Stimulated activated naive CD4-positive, alpha-beta T cell treated with Interleukin-2 at 50 U/mL for 16 hours (primary cell): ENCODE measurements at regions not wholly inside any gene's neighbourhood (a gene's known extent, or its start where the extent isn't known, plus 50 kb on each side); places are given as distances from the start of the nearest gene placed in this dataset.
"Not testable (repeated sequence)": the region's sequence is repeated elsewhere in the genome, so short reads cannot be mapped to it uniquely, and the experiment has no call there.

ENCODE experiments used
- DNase-seq: peaks from one replicate; lab custom pipeline; 2025; lab: John Stamatoyannopoulos, UW

- DNase-seq, result no peak
These were observed 211.6 kb downstream of the RAP2B start for GRCh38 chr3:153373606-153374005.

DNA sequence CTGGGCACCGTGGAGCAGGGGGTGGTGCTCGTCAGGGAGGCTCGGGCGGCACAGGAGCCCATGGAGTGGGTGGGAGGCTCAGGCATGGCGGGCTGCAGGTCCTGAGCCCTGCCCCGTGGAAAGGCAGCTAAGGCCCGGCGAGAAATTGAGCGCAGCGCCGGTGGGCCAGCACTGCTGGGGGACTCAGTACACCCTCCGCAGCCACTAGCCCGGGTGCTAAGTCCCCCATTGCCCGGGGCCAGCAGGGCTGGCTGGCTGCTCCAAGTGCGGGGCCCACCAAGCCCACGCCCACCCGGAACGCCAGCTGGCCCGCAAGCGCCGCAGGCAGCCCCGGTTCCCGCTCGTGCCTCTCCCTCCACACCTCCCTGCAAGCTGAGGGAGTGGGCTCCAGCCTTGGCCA, 216.3 kb downstream of the RAP2B start:
- not testable (repeated sequence) for DNase-seq

DNA sequence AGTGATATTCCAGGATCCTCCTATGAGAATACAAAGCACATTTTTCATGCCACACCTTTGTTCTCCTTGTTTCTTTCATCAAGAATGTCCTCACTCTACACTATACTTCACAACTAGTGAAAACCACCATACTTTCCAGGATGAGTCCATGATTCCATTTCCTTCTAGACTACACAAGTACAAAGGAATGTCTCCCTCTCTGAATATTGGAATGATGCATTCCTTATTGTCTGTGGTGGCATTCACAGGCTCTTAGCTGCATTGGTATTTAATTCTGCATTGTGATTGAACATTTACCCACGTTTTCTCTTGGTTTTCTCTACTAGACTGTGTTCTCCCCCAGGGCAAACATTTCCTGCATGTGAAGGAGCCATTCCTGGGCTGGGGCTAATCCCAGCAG, 217.5 kb downstream of the RAP2B start:
- DNase-seq, result no peak

DNA sequence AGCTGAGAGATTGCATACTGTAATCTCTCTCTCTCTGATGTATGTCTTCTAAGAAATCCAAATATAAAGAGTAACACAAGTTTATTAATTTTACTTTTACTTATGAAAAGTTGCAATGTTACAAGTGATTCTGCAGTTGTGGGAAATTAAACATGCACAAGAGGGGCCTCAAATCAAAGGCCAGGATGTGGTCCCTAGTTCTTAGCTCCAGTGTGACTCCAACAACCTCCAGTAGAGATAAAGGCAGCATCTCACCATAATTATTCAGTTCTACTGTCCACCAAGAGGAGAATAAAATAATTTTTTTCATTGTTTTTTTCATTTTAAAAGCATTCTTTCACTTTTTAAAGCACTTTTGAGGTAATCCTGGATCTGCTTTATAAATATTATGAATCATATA, 223.3 kb downstream of the RAP2B start:
- DNase-seq, result no peak

GRCh38 chr3:153392363-153392762, 230.3 kb downstream of the RAP2B start:
- DNase-seq, result no peak

GRCh38 chr3:153394017-153394416, 232.0 kb downstream of the RAP2B start:
- no peak for DNase-seq

GRCh38 chr3:153396581-153396980, 234.6 kb downstream of the RAP2B start:
- no peak for DNase-seq

DNA sequence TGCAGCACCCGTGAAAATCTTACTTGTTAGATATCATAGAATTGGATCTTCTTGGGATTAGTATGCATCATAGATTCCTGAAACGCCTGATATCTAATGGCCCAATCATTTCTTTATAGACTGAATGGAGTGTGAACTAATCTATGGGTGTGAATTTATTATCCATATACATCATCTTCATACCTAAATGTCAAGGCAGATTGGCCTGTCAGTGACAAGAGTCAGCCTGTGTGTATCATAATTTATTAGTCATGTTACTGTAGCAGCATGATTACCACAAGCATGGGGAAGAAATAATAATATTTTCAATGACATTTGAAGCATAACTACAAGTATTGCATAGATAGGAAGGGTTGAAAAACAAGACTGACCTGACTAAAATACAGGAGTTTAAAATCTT, 235.8 kb downstream of the RAP2B start:
- DNase-seq, result no peak

- no peak for DNase-seq
These were observed 237.6 kb downstream of the RAP2B start for GRCh38 chr3:153399636-153400035.

DNA sequence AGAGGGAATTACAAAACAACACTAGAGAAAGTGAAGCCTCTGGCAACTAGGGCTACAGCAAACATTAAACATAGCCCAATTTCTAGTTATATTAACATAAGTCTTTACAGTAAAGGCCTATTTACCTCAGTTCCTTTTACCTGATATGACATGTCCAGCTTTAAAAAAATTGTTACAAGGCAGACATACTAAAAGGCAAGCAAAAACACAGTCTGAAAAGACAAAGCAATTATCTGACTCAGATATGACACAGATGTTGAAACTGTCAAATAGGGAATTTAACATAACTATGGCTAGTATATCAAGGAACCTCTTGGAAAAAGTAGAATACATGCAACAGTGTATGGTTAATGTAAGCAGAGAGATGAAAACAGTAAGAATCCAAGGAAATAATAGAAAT, 238.6 kb downstream of the RAP2B start:
- no peak for DNase-seq

DNA sequence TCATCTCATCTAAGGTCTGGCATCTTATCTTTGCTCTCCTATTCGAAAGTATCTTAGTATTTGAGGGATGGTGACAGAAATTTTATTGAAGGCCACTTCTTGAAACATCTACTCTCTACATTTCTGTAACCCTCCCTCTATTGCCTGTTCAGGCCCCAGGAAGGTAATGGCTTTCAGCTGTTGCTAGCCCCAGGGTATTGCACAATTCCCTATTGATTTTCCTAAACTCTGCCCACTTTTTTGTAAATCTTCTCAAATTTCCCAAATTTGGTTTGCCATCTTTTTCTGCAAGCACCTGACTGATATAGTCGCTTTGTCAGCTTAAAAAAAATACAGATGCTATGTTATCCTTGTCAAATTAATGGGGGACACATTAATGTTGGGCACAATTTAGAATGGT, 242.1 kb downstream of the RAP2B start:
- DNase-seq, result no peak

DNA sequence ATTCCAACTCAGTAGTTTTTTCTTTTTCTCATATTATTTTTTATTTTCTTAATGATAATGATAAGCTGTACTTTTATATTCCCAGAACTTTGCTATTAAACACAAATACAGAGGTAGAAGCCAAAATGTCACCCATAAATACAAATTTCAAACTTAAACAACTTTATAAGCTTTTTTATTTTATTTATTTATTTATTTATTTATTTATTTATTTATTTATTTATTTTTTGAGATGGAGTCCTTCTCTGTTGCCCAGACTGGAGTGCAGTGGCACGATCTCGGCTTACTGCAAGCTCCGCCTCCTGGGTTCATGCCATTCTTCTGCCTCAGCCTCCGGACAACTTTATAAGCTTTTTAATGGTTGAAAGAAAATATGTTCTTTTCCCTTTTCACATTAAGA, 243.3 kb downstream of the RAP2B start:
- not testable (repeated sequence) for DNase-seq

GRCh38 chr3:153410517-153410916, 248.5 kb downstream of the RAP2B start:
- DNase-seq, result no peak

DNA sequence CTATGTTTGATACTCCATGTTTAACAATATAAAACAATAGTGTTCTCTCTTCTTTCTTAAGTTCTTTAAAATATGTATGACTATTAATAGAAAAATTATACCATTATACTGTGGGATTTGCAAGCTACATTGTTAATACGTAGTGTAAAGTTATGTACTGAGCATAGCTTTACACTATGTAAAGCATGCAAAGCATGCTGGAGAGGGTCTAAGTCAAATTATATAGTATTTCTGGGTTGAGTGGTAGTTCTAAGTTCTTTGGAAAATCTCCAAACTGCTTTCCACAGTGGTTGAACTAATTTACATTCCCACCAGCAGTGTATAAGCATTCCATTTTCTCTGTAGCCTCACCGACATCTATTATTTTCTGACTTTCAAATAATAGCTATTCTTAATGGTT, 253.0 kb downstream of the RAP2B start:
- DNase-seq, result no peak

DNA sequence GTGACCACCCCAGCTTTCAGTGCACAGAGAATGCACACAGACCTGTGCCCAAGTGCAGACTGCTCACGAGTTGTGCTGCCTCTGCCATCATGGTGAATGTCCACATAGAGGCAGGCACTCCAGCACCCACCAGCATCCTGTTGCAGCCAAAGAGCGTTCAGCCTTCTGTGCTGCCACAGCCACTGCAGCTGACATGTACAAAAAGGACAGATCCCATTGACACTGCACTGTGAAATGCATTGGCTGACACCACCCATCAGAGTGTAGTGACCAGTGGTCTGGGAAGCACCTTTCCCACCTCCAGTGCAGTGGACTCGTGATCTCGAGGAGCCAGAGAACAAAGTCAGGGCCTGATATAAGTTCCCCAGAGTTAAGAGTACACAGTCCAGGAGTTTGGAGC, 260.3 kb downstream of the RAP2B start:
- no peak for DNase-seq

DNA sequence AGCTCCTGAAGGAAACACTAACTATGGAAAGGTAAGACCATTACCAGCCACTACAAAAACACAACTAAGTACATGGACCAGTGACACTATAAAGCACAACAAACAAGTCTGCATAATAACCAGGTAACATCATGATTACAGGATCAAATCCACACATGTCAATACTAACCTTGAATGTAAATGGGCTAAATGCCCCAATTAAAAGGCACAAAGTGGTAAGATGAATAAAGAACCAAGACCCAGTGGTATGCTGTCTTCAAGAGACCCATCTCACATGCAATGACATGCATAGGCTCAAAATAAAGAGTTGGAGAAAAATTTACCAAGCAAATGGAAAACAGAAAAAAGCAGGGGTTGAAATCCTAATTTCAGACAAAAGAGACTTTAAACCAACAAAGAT, 261.8 kb downstream of the RAP2B start:
- not testable (repeated sequence) for DNase-seq

DNA sequence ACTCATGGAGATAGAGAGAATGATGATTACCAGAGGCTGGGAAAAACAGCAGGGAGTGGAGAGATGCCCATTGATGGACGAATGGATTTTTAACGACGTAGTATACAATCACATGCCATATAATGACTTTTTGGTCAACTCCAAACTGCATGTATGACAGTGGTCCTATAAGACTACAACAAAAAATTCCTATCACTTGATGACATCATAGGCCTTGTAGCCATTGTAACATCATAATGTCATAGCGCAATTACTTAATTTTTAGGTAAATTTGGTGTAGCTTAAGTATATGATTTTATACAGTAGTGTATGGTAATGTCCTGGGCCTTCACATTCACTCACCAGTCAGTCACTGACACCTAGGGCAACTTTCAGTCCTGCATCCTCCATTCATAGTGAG, 264.3 kb downstream of the RAP2B start:
- no peak for DNase-seq

GRCh38 chr3:153426803-153427202, 264.8 kb downstream of the RAP2B start:
- no peak for DNase-seq

DNA sequence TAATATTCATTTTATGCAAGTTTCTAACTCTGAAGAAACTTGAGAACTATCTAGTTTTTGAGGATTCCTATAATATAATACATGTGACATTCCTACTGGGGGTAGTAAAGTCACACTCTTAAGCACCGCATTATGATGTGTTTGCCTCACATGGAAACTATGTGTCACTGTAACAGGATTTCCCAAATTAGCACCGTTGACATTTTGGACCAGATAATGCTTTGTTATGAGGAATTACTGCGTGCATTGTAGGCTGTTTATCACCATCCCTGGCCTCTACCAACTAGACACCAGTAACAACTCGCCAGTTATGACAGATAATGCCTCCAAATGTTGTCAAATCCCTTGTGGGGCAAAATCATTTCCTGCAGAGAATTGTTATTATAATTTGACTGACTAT, 267.8 kb downstream of the RAP2B start:
- no peak for DNase-seq

GRCh38 chr3:153431076-153431475, 269.1 kb downstream of the RAP2B start:
- DNase-seq, result no peak

DNA sequence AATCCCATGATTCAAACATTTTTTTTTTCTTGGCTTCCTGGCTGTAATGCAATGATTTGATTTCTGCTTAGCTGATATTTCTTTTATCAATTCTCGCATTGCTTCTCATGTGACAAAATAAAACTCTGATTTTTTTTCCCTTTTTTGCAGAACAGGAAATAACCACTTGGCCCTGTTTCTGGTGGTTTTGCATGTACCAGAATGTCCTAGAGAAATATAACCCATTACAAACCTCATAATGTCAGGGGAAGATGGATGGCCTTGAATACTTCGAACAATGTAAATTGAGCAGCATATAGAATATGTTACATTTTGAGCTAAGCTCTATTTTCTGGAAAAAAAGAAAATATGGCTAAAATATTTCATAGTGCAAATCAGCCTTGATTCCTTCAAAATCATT, 275.6 kb downstream of the RAP2B start:
- no peak for DNase-seq

GRCh38 chr3:153438271-153438670, 276.2 kb downstream of the RAP2B start:
- no peak for DNase-seq

DNA sequence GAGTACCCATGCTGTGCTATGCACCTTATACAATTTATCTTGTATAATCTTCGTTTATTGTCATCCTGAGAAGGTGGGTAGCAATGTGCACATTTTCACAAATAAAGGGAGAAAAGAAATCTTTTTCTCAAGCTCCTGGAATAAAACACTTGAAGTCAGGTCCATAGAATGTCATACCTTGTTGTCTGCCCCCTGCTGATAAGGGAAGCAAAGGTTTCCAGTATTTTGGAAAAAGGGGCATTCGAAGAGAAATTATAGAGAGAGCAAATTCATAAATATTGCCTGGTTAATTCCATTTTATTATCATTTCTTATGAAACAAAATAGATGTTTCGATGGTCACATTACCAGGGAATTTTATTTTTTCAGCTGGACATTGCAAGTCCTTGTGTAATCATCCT, 277.8 kb downstream of the RAP2B start:
- DNase-seq, result no peak

DNA sequence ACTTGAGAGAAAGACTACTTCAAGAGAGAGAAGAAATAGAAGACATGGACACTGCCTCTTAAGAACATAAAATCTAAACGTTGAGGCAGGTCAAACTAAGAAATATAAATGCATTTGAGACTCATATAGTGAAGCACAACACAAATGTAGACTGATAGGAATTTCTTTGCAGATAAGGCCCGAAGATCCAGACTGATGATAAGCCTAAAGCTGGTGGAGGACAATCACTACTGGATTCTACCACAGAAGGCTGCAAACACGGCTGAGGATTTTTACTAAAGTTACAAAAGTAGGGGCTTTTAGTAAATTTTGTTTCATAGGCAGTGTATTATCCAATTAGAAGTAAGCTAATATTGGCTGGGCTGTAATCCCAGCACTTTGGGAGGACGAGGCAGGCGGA, 278.3 kb downstream of the RAP2B start:
- DNase-seq, result no peak

GRCh38 chr3:153442386-153442785, 280.4 kb downstream of the RAP2B start:
- no peak for DNase-seq
